GM19438 (cell line): ENCODE measurements at regions not wholly inside any gene's neighbourhood (a gene's known extent, or its start where the extent isn't known, plus 50 kb on each side); places are given as distances from the start of the nearest gene placed in this dataset.

Experiments
- ATAC-seq: cut with Tn5 transposase; IDR thresholded peaks from one replicate; pipeline ENCODE4 v1.9.1; 2021; ENCODE audit warnings: low read depth; ENCODE audit not compliant: unreplicated experiment

DNA sequence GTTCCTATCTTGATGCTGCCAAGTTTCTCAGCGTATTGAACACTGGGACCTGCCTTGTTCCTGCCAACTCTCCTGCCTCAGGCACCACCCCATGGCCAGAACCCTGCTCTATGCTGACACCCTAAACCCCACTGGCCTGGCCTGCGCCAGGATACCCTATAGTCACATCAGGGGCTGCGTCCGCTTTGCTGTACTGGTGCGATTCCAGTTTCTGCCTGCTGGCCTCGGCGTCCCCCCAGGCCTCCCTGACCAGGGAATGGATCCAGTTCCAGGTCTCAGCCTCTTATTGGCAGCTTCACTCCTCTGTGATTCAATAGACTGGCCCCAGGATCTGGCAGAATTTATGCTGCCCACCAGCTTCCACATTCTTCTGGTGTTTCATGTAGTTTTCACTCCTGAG, 55.0 kb downstream of the GPR6 start:
- ATAC-seq: no peak

DNA sequence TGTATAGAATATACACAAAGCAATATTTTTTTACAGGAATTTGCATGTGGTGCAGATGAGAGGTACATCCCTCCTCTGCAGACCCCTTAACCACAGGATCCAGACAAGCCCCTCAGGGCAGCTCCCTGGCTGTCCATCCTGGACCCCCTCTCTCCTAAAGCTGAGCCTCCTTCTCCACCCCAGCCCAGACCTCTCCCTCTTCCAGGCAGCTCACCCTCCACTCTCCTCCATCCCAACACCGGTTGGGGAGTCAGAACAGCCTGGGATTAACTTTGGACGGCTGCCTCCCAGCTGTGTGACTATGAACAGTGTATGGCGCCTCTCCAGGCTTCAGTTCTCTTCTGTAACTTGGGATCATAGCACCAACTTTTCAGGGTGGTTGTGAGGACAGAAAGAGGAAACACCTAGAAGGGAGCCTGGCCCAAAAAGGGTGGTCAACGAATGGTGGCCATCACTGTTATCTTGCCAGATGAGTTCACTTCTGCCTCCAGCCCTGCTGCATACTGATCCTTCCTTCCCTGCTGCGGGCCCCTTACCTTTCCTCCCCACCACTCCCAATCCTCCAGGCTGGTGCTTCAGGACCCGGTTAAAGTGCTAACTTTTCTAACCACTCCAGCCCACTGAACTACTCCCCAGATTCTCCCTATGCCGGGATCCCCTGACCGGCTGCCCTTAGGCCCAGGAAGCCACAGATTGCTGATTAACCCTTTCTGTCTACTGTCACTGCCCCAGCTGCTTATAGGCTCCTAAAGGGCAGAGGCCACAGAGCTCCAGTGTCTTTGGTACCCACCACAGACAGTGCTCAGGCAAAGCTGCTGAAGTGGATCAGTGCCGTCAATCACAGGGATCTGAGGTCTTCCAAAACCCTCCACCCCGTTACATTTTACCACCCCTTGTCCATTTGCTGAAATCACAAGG, 55.9 kb downstream of the GPR6 start:
- no peak for ATAC-seq

DNA sequence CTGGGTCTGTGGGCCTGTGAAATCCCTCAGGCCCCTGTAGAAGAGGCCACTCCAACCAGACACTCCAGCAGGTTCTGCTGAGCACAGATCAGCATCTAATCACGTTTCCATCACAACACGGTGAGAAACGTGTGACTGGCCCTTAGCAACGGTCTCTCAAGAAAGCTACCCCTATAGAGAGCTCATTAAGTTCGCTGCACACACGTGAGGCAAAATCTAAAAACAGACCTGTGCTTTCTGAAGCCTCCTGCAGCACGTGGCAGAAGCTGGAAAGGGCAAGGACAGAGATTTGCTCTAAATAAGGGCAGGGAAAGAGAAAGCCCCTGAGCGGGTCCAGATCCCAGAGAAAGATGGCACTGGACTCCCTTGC, 56.5 kb downstream of the GPR6 start:
- ATAC-seq: no peak

DNA sequence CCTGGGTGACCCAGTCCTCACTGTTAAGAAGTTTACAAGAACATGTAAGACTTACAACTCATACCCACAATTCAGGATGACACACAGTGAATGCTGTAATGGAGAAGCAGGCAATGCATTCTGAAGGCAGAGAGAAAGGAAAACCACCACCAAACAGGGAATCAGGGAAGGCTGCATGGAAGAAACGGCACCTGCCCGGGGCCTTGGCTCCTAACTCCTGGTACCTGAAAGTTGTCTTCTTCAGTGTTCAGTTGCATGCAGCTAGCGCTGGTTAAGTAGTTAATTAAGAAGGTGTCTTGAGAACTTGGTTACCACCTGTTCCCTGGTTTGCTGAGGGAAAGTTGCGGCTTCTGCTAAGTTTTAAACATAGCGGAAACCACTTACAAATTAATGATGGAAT, 57.2 kb downstream of the GPR6 start:
- ATAC-seq: no peak

DNA sequence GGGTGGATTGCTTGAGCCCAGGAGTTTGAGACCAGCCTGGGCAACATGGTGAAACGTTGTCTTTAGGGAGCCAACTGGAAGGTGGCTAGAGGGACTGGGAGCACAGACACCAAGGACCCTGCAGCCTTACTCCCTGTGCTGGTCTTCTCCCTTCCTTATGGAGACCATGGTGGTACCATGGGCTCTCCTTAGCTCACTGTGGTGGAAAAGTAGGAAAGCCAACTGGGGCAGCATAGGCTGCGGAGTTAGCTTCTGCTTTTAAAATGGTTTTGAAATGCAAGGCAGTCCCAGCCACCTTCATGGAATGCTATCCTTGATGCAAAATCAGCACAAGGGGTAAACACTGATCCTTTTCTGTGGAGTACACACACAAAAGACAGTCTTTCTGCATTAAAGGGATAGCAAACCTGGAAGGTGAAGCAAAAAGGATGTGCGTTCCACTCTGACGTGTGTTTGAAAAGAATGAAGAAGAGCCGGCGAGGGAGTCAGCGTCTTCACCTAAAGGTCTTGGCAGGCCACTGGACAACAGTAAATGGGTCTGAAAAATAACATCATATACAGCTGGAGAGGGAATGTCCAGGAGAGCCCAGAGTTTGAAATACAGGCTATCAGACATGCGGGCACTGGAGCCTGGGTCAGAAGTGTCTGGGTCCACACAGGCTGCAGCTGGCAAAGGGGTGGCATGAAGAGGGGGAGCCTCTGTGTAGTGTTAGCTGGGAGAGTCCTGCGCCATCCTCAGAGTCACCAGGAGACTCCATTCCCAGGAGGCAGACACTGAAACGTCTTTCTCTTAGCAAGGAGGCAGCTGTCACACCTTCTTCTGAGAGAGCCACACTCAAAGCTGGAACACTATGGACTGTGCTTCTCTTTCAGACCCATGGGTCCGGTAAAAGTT, 58.5 kb downstream of the GPR6 start:
- ATAC-seq: no peak

DNA sequence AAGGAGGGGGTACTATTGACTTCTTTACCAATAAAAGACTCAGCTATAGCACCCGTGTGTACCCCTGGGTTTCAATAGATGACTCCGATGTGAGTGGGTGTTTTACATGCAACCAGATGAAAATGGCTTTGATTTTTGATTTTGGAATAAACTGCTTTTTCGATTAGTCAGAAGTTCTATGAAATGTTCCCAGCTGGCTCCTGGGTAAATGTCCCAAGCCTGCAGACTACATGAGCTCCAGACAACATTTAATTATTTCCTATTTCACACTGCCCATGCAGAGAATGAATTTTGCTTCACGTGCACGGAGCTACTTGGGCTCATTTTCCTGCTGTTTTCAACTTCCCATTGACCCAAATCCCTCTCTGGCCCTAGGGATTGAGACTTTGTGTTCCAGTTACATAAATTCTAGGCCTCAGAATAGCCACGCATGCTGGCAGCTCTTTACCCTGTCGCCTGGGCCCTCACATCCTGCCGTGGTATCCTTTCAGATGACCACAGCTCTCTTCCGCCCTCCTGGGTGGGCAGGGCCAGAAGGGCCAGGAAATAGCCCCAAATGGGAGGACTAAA, 59.7 kb downstream of the GPR6 start:
- ATAC-seq: no peak

DNA sequence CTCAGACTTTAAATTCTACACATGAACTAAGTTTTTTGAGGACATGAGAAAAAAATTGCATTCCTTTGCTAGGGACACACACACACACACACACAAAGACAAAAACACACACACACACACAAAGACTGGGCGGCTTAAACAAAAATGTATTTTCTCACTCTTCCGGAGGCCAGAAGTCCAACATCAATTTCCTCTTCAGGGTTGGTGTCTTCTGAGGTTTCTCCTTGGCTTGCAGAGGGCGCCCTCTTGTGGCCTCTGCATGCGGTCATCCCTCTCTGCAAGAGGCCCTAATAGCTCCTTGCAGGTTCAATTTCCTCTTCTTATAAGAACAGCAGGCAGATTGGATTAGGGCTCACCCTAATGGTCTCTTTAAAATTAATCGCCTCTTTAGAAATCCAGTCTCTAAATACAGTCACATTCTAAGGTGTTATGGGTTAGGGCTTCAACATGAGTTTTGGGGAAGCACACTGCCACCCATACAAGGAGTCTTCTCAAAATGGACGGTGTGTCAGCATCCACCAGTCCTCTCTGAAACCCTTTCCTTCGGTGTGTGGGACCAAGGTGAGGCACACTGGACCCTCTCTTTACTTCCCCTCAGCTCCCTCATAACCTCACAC, 61.4 kb downstream of the GPR6 start:
- ATAC-seq: peak; percentile 81

DNA sequence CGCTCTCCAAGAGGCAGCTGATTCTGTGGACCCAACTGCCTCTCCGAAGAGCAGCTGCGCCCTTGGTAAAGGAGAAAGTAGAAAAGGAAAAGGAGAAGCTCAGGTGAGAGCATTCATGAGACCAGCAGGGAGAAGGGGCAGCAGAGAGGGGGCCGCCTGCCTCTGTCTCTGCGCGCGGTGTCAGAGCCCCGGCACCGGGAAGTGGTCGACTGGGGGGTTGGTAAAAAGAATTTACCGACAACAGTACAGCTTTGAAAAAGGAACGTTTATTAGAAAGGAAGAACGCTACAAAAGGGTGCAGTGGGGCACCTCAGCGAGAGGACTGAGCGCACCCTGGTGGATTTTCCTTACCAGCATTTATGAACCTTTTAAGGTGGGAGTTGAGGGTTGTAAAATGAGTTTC, 61.9 kb downstream of the GPR6 start:
- peak; percentile 50 for ATAC-seq

DNA sequence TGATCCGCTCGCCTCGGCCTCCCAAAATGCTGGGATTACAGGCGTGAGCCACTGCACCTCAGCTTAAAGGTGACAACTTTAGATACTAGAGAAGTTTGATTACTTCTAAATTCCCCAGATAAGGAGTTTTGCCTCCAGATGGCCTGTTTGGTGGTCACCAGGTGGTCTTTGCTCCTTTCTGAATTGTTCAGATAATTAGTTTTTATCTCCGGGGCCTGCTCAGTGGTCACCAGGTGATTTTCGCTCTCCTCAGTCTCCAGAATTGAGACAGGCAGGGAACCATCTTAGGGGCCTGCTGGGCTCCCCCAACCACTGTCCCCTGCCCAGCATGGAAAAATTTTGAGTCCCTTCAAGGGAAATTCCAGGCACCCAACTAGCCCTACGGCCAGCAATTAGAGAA, 62.6 kb downstream of the GPR6 start:
- ATAC-seq: no peak

DNA sequence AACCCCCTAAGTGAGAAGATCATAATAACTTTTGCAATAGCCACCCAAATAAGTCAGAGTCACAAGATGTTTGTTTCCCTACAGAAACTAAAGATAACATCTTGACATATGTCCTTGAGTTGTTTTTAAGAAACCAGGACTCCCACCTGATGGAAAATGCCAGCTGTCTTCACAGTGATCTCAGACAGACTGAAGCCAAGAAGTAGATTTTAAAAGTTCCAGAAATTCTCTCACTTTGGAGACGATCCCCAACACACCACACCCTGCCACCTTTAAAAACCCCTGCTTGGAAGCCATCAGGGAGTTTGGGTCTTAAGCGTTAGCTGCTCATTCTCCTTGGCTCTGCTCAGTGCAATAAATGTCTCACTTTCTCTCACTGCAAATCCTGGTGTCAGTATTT, 63.0 kb downstream of the GPR6 start:
- no peak for ATAC-seq

DNA sequence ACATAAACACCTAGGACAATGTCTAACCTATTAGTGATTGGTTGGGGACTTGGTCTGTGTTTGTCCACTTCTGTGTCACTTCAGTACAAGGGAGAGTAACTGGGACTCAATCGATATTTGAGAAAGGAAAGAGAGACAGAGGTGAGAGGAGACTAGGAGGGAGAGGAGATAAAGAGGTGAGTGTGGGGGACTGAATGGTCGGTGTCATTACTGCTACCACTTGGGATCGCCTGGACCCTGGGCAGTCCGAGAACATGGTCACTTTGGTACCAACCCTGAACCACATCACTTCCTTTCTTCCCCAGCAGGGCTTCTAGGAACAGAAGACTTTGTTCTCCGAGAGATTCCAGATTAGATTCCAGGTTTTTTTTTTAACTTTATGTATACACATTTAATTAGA, 63.7 kb downstream of the GPR6 start:
- ATAC-seq: no peak

DNA sequence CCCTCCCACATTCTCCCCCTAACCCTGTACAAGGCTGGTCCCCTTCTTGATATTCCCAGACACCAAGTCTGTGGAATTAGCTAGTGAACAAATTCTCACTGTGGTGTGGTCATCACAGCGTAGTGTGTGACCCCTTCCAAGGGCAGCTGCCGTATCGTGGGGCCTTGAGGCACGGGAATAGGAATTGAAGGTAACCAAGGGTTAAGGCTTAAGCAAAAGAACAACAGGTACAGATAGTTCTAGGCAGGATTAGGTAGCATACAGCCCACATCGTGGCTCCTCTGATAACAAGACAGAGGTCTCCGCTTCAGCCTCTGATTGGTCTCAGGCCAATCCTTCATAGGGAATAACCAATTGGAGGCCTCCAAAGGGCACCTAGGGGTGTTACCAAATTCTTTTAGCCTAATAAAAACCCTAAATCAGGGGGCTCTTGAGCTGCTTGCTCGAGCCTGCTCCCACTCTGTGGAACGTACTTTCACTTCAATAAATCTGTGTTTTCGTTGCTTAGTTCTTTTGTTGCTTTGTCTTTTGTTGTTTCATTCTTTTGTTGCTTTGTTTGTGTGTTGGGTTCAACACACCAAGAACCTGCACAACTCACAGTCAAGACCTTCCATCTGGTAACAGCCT, 64.7 kb downstream of the GPR6 start:
- ATAC-seq: no peak

DNA sequence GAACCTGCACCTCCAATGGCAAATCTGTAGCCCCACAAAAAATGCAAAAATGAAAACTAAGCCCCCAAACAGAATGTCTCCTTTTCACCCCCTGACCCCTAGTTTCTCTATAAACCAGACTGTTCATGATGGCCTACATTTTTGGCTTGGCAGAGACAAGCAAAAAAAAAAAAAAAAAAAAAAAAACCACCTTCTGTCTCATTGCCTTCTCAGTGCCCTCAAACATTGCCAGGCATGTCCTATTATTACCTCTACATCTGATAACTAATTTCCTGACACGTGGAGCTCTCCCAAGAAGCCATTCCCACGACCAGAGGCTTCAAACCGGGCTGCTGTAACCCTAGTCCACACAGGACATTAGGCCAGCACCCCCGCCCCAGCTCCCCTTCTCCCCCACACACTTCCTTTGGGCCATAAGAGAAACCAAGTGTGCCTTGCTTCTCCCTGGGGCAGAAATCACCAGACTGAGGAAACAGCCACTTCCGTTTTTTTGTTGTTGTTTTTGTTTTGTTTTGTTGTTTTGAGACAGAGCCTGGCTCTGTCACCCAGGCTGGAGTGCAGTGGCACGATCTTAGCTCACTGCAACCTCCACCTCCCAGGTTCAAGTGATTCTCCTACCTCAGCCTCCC, 65.4 kb downstream of the GPR6 start:
- ATAC-seq: no peak

DNA sequence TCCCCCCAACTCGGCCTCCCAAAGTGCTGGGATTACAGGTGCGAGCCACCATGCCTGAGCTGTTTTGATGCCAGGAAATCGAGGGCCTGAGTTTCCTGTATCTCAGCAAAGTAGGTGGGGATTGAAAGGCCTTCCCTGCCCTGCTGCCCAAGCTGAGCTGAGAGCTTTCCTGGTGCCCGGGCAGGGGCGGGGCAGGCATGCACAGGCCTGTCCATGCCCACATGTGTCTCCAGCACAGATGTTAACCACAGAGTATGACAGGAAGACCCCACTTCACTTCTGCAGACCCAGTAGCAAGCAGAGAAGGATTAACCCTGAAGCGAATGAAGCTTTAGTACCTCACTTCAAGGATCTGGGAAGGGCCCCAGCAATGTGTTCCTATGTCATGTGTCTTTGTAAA, 66.0 kb downstream of the GPR6 start:
- ATAC-seq: no peak

DNA sequence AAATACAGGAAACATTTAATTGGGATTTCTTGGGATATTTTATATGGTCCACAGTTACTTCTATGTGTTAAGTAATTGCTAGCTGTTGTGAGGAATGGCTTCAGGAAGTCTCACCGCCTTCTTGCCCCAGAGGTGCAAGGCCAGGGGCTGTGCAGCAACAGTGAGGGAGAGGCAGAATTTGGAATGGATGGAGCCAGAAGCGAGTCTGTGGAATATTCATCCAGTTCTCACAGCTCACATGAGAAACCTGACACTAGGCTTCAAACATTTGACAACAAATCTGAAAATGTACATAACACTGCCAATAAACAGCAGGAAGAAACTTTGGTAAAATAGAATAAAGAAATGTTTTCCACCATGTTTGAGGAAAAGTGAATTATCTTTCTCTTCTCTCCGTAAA, 66.5 kb downstream of the GPR6 start:
- no peak for ATAC-seq

DNA sequence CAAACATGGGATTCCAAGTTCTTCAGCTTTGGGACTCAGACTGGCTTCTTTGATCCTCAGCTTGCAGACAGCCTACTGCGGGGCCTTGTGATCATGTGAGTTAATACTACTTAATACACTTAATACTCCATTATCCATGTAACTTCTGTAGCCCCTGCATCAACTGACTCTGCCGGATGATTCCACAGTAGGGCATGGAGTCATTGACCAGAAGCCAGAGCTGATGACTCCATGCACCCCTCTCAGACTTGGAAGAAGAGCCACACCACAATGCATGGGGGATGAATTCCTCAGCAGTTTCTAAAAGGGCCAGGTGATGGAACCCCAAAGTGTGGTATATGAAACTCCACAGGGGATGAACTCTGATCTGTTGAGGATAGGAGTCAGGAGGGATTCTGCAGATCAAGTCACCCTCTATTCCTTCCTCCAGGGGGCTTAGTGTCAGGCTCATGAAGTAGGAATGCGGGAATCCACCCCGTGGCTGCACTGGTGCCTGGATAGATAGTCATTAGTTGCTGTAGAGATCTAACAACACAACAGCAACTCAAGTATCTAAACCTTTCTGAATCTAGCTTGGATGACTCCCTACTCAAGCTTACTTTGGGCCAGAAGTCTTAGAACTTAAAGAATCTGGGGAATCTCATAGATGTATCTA, 70.2 kb downstream of the GPR6 start:
- no peak for ATAC-seq

DNA sequence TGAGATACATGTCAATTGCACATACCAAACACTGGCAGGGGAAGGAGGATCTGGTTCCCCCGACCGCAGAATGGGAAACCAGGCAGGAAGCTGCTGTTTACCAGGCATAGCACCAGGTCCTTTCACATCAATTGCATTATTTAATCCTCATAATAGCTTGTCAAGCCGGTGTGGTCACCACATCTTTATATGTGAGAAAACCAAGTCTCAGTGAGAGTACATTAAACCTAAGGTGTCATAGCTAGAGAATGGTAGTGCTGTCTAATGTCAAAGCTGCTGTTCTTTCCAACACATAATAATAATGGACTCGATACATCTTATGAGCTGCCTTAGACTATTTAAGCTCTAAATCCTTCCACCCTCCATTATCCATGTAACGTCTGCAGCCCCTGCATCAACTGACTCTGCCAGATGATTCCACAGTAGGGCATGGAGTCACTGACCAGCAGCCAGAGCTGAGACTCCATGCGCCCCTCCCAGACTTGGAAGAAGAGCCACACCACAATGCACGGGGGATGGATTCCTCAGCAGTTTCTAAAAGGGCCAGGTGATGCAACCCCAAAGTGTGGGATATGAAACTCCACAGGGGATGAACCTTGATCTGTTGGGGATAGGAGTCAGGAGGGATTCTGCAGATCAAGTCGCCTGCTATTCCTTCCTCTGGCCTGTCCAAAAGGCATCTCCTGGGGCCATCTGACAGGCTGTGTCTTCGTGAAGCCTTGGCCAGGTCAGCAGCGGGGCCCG, 71.8 kb downstream of the GPR6 start:
- no peak for ATAC-seq
